Hepatocyte (in vitro differentiated cells): ENCODE measurements at regions not wholly inside any gene's neighbourhood (a gene's known extent, or its start where the extent isn't known, plus 50 kb on each side); places are given as distances from the start of the nearest gene placed in this dataset.

Experiments
- DNase-seq: peaks from one replicate; pipeline ENCODE4 v3.0.0-alpha.2; 2016; ENCODE audit warnings: low spot score
- H2AFZ ChIP-seq: fragments of 200-600 bp; sonication (generic); 2 replicates; pipeline ENCODE4 v1.6.0; 2016; ENCODE audit warnings: antibody characterized with exemption, mild to moderate bottlenecking
- H3K27ac ChIP-seq: fragments of 200-600 bp; sonication (generic); 2 replicates; pipeline ENCODE4 v1.5.1; 2016; ENCODE audit warnings: mild to moderate bottlenecking
- H3K27me3 ChIP-seq: fragments of 200-600 bp; sonication (generic); 2 replicates; pipeline ENCODE4 v1.6.1; 2016
- H3K36me3 ChIP-seq: fragments of 200-600 bp; sonication (generic); replicated peaks from 2 replicates; pipeline ENCODE4 v1.5.1; 2016; ENCODE audit warnings: low read depth; ENCODE audit not compliant: insufficient read depth
- H3K4me1 ChIP-seq: fragments of 200-600 bp; sonication (generic); 2 replicates; pipeline ENCODE4 v1.5.1; 2016; ENCODE audit warnings: mild to moderate bottlenecking, moderate library complexity; ENCODE audit not compliant: insufficient read depth
- H3K4me2 ChIP-seq: fragments of 200-600 bp; sonication (generic); 2 replicates; pipeline ENCODE4 v1.6.0; 2016
- H3K4me3 ChIP-seq: fragments of 200-600 bp; sonication (generic); 2 replicates; pipeline ENCODE4 v1.5.1; 2016; ENCODE audit warnings: mild to moderate bottlenecking
- H3K79me2 ChIP-seq: fragments of 200-600 bp; sonication (generic); 2 replicates; pipeline ENCODE4 v1.6.0; 2017; ENCODE audit warnings: mild to moderate bottlenecking
- H3K9me2 ChIP-seq: fragments of 200-600 bp; sonication (generic); replicated peaks from 2 replicates; pipeline ENCODE4 v1.6.0; 2017; ENCODE audit warnings: mild to moderate bottlenecking; ENCODE audit not compliant: insufficient read depth
- H3K9me3 ChIP-seq: fragments of 200-600 bp; sonication (generic); 2 replicates; pipeline ENCODE4 v1.5.1; 2016; ENCODE audit warnings: low read depth, mild to moderate bottlenecking
- H4K20me1 ChIP-seq: fragments of 200-600 bp; sonication (generic); 2 replicates; pipeline ENCODE4 v1.6.0; 2016; ENCODE audit warnings: mild to moderate bottlenecking; ENCODE audit not compliant: insufficient read depth, poor library complexity, severe bottlenecking
- CTCF ChIP-seq: fragments of 200-600 bp; sonication (generic); IDR thresholded peaks from 2 replicates; pipeline ENCODE4 v1.5.1; 2016; ENCODE audit warnings: antibody characterized with exemption, mild to moderate bottlenecking; ENCODE audit not compliant: poor library complexity
- EZH2 ChIP-seq: fragments of 200-600 bp; sonication (generic); IDR thresholded peaks from 2 replicates; pipeline ENCODE4 v1.6.1; 2016; ENCODE audit warnings: antibody characterized with exemption, mild to moderate bottlenecking, borderline replicate concordance
- EZH2phosphoT487 ChIP-seq: fragments of 200-600 bp; sonication (generic); IDR thresholded peaks from one replicate; pipeline ENCODE4 v1.6.1; 2018; ENCODE audit warnings: antibody characterized with exemption, mild to moderate bottlenecking, low read depth, moderate library complexity; ENCODE audit not compliant: unreplicated experiment, severe bottlenecking
- WGBS: methylation state at CpG from one replicate; pipeline ENCODE4 v1.1.6; 2016; ENCODE audit warnings: low lambda C conversion rate; ENCODE audit errors: missing lambda C conversion rate; 5-methylcytosine and 5-hydroxymethylcytosine counted together

GRCh38 chr7:36014961-36015360 lies 138.1 kb upstream of the EEPD1 start:
- Histone ChIP-seq H3K4me3 (no peak overlapping the region), H3K9me3 (no peaks in the 10 kb centered on the region), H3K4me1 (no peaks in the 10 kb centered on the region), H3K4me2 (no peak overlapping the region), H3K79me2 (no peaks in the 10 kb centered on the region), H3K27ac (no peak overlapping the region), H3K9me2 (no peaks in the 10 kb centered on the region), H3K36me3 (no peaks in the 10 kb centered on the region), H2AFZ (no peak overlapping the region), H4K20me1 (no peaks in the 10 kb centered on the region), H3K27me3 (no peaks in the 10 kb centered on the region)
- TF ChIP-seq EZH2 (no peak), CTCF (no peak), EZH2phosphoT487 (no peak)
- DNase-seq = no peak
- WGBS = 98% methylated on average over 9 of the region's 9 CpGs

GRCh38 chr7:36015733-36016132 lies 137.3 kb upstream of the EEPD1 start:
- no peak overlapping the region for H2AFZ ChIP-seq
- no peaks in the 10 kb centered on the region for H3K9me2 ChIP-seq
- no peaks in the 10 kb centered on the region for H3K79me2 ChIP-seq
- H3K27me3 ChIP-seq = no peaks in the 10 kb centered on the region
- TF ChIP-seq EZH2 = no peak
- TF ChIP-seq EZH2phosphoT487 = no peak
- no peak for TF ChIP-seq CTCF
- no peak overlapping the region for H3K4me3 ChIP-seq
- 88% methylated on average over 2 of the region's 2 CpGs for WGBS
- H3K4me2 ChIP-seq = no peak overlapping the region
- H3K36me3 ChIP-seq = no peaks in the 10 kb centered on the region
- H3K9me3 ChIP-seq = no peaks in the 10 kb centered on the region
- no peaks in the 10 kb centered on the region for H3K4me1 ChIP-seq
- H3K27ac ChIP-seq = no peak overlapping the region
- no peak for DNase-seq
- H4K20me1 ChIP-seq = no peaks in the 10 kb centered on the region

GRCh38 chr7:36016648-36017047 lies 136.4 kb upstream of the EEPD1 start:
- no peak overlapping the region for H3K4me3 ChIP-seq
- H2AFZ ChIP-seq = no peak overlapping the region
- H4K20me1 ChIP-seq = no peaks in the 10 kb centered on the region
- H3K79me2 ChIP-seq = no peaks in the 10 kb centered on the region
- no peaks in the 10 kb centered on the region for H3K27me3 ChIP-seq
- 94% methylated on average over 4 of the region's 4 CpGs for WGBS
- no peaks in the 10 kb centered on the region for H3K9me2 ChIP-seq
- no peak for DNase-seq
- no peaks in the 10 kb centered on the region for H3K4me1 ChIP-seq
- H3K36me3 ChIP-seq = no peaks in the 10 kb centered on the region
- no peak overlapping the region for H3K4me2 ChIP-seq
- TF ChIP-seq EZH2phosphoT487 (no peak), CTCF (no peak)
- no peak overlapping the region for H3K27ac ChIP-seq
- H3K9me3 ChIP-seq = no peaks in the 10 kb centered on the region

- no peak for TF ChIP-seq EZH2phosphoT487
- no peak for TF ChIP-seq EZH2
- TF ChIP-seq CTCF = no peak
- Histone ChIP-seq H3K9me2 (no peaks in the 10 kb centered on the region), H2AFZ (no peak overlapping the region), H3K27me3 (no peaks in the 10 kb centered on the region), H3K4me2 (no peak overlapping the region), H3K4me1 (no peaks in the 10 kb centered on the region), H3K4me3 (no peak overlapping the region), H3K9me3 (no peaks in the 10 kb centered on the region), H4K20me1 (no peaks in the 10 kb centered on the region), H3K36me3 (no peaks in the 10 kb centered on the region), H3K79me2 (no peaks in the 10 kb centered on the region), H3K27ac (no peak overlapping the region)
- 91% methylated on average over 7 of the region's 7 CpGs for WGBS
- DNase-seq = no peak
These were observed 135.9 kb upstream of the EEPD1 start for GRCh38 chr7:36017111-36017510.
